NCI-H446 (cell line): ENCODE measurements at regions not wholly inside any gene's neighbourhood (a gene's known extent, or its start where the extent isn't known, plus 50 kb on each side); places are given as distances from the start of the nearest gene placed in this dataset.
A peak's percentile ranks its signal among the peaks of the same experiment; 100 is the strongest.
"Not testable (repeated sequence)": the region's sequence is repeated elsewhere in the genome, so short reads cannot be mapped to it uniquely, and the experiment has no call there.

ENCODE experiments used
- DNase-seq, 2 experiments: peaks; one replicate each; lab custom pipeline; 2025; lab: John Stamatoyannopoulos, UW

DNA sequence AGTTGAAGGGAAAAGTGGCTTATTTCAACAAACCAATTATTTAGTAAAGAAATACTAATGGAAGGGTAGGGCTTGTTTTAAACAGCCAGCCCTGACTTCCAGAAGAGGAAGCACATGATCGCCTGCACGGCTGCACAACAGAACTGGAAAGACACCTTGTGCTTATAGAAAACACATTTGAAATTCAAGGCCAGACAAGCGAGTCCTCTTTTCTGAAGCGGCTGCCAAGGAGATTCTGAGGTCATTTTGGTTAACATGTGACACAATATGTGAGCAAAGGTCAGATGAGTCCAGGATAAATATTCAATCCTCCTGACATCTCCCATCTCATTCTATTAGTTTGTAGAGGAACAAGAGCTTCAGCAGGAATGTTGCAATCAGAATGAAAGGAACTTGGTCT lies 461.4 kb upstream of the ST8SIA4 start:
- no peak for DNase-seq

DNA sequence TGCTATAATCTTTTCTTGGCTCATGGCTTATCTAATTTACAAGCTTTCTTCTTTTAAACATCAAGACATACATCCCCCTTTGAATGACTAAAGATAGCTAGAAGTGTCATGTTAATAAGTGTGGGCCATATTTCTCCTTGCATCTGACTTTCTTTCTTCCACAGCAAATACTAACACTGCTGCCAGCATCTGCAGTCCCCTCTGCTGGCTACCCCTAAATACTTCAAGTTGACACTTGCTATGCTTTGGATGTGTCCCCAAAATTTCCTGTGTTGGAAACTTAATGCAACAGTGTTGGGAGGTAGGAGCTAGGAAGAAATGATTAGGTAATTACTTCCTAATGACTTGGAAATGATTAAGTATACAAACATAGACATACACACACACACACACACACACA lies 459.0 kb upstream of the ST8SIA4 start:
- no peak for DNase-seq

DNA sequence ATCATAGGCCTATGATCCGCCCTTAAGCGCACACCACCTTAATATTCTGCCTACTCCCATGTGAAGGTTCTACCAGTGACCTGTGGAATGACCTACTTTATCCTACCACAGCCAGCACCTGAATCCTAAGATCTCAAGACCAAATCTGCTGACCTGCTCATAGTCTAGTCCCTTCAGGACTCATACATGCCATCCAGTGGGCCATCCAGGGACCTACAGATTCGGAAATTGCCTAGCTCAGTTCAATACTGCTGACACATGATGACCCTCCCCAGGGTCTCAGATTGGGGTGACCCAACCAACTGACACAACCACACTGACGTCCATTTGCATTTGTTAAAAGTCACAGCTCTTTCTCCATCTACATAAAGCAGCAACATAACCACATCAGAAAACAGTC lies 443.8 kb upstream of the ST8SIA4 start:
- no peak for DNase-seq

DNA sequence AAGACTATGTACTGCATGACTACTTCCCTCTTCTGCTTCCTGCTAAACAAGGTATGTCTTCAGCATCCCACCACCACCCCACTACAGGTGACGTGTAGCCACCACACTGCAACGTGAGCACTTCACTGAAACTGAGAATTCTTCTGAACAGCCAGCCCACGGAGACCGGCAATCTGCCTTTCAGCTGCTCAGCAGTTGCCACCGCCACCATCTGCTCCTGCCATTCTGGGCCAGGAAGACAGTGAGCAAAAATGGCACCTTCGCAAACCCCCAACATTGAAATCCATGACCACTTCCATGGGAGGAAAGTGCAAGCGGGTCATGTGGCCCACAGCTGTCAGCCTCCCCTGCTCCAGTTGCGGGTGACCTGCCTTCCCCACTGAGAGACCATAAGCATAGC lies 443.4 kb upstream of the ST8SIA4 start:
- no peak for DNase-seq

DNA sequence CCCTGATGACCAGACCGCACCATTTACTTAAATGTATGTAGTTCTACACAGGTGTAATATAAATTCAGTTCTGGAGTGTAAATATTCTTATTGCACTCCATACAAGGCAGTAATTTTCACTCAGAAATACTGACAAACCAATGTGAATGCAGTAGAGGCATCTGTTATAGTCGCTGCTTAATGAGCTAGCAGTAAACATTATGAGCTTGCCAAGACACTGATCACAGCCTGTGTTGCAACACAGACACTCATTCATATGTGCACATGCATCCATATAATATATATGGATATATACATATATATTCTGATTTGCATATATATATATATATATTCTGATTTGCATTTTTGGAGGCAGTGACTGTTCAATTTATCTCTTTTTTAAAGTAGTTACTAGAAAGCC lies 435.1 kb upstream of the ST8SIA4 start:
- DNase-seq: peak in 1 of 2 experiments; percentile 30

DNA sequence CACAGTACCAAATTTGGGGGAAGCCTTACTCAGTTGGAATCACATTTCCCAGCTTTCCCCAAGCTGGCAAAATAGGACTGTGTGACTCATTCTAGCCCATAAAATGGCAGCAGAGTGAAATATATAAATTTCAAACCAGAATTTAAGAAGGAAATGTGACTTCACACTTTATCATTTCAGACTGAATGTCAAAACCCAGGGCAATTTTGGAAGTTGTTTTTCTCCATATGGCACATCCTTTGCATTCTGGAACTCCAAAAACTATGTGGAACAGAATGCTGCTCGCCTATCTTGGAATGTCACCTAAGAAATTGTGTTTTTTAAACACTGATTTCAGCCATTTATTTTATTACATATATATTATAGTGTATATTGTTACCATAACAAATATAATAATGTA lies 424.7 kb upstream of the ST8SIA4 start:
- DNase-seq: no peak

DNA sequence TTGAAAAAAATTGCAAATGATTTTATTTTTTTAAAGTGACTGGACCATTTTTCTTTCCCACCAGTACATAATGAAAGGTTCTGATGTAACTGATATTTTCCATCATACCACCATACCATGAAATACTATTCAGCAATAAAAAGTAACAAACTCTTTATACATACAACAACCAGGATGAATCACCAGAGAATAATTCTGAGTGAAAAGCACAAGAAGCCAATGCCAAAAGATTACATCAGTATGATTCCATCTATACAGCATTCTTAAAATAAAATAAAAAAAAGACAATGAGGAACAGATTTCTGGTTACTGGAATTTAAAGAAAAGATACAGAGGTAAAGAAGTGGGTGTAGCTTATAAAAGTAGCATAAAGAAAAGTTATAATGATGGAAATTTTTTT lies 423.7 kb upstream of the ST8SIA4 start:
- DNase-seq: no peak

DNA sequence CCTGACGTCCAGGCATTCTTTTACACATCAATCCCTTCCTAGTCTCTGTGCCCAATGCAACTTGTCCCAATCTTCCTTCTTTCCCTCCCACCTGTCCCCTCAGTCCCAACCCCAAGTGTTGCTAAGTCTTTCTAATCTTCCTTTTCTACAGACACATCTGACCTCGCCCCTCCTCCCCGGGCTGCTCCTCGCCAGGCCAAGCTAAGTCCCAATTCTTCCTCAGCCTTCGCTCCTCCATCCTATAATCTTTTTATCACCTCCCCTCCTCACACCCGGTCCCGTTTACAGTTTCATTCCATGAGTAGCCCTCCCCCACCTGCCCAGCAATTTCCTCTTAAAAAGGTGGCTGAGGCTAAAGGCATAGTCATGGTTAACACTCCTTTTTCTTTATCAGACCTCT lies 413.3 kb upstream of the ST8SIA4 start:
- not testable (repeated sequence) for DNase-seq

DNA sequence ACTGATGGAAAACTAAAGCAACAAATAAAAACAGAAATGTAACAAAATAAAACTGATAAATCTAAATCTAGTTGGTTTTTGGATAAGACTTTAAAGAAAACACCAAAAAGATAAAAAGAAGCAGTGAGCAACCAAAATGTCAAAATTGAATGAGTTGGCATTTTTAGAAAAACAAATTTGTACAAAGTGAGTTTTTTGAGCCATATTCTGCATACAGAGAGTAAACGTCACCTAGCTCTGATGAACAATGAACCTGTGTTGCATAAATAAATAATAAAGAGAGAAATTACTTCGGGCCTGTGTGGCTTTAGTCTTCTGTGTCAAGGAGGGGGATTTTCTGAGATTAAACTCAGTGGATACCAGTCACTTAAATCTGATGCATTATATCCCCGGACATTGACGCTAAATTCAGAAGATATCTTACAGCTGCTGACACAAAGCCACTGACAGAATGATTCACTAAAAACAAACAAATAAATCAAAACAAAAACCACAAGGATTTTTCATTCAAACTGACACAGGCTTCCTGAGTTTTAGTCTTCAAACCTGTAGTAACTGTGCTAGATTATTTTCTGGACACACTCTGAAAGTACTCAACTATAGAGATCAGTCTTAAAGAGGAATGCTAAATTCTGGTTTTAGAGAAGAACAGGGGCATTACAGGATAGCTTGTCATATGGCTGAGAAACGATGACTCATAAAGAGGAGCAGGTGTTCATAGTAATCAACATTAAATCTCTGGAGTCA lies 403.5 kb upstream of the ST8SIA4 start:
- peak in 1 of 2 experiments; percentile 19 for DNase-seq

DNA sequence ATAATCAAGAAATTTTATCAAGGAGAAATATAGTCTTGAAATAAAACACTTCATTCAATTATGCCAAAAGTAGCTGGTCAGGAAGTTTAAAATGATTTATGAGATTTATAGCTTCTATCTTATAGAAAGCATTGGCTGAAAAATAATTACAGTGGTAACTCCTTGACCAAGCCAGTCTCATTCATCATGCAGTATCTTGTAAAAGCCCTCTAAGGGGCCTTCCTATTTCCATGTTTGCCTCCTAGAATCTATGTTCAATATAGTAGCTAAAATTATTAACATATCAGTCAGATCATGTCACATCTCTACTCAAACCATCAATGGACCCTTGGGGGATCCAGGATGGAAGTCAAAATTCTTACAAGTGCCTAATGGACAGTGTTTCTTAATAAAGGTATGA lies 393.4 kb upstream of the ST8SIA4 start:
- no peak for DNase-seq

DNA sequence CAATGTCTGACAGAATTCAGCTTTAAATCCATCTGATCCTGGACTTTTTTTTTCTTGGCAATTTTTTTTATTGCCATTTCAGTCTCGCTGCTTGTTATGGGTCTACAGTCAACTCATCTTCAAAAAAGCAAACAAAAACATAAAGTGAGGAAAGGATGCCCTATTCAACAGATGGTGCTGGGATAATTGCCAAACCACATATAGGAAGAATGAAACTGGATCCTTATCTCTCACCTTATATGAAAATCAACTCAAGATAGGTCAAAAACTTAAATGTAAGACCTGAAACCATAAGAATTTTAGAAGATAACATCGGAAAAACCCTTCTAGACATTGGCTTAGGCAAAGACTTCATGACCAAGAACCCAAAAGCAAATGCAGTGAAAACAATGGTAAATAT lies 389.1 kb upstream of the ST8SIA4 start:
- no peak for DNase-seq

DNA sequence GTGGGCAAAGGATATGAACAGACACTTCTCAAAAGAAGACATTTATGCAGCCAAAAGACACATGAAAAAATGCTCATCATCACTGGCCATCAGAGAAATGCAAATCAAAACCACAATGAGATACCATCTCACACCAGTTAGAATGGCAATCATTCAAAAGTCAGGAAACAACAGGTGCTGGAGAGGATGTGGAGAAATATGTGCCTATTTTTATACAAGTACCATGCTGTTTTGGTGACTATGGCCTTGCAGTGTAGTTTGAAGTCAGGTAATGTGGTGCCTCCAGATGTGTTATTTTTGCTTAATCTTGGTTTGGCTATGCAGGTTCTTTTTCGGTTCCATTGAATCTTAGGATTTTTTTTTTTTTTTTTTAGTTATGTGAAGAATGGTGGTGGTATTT lies 387.7 kb upstream of the ST8SIA4 start:
- DNase-seq: not testable (repeated sequence)

DNA sequence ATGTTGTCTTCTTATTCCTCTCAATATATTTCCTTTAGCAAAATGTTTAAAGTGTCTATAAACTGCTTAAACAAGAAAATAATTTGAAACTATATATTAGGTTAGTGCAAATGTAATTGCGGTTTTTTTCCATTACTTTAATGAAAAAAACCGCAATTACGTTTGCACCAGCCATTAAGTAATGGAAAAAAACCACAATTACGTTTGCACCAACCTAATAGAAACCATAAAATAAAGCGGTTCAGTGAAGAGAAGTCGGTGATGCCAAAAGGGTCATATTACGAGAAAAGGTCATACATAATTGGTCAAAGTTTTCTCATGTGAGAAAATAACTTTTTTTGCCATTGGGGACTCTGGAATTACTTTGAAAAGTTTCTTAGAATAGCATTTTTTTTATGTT lies 385.6 kb upstream of the ST8SIA4 start:
- DNase-seq: no peak

DNA sequence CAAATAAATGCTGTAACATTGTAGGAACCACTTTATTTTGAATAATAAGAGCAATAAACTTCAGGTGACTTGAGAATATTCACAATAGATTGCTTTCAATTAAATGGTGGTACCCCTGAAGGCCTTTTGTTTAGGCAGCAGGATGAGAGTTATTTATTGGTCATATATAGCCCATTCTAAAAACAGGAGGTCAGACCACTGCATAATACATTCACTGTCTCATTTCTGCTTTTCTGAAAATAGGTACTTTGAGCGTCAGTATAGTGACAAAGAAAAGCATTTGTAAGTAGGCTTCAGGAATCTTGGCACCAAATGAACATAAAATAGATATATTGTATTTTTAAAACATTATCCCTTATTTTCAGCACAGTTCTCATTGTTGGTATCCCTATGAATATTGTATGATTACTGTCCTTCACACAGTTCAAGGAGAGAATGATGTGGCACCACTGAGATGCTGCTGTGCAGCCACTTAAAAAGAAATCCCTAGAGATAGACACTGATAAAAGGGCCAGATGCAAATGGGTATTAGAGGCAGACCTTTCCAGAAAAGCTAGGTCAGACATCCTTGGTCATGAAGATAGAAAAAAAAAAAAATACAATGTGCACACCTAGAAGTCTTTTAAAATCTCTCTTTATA lies 381.8 kb upstream of the ST8SIA4 start:
- DNase-seq: no peak

DNA sequence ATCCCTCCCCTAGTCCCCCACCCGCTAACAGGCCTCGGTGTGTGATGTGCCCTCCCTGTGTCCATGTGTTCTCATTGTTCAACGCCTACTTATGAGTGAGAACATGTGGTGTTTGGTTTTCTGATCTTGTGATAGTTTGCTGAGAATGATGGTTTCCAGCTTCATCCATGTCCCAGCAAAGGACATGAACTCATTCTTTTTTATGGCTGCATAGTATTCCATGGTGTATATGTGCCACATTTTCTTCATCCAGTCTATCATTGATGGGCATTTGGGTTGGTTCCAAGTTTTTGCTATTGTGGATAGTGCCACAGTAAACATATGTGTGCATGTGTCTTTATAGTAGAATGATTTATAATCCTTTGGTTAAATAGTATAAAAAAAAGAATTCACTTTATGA lies 380.9 kb upstream of the ST8SIA4 start:
- not testable (repeated sequence) for DNase-seq

DNA sequence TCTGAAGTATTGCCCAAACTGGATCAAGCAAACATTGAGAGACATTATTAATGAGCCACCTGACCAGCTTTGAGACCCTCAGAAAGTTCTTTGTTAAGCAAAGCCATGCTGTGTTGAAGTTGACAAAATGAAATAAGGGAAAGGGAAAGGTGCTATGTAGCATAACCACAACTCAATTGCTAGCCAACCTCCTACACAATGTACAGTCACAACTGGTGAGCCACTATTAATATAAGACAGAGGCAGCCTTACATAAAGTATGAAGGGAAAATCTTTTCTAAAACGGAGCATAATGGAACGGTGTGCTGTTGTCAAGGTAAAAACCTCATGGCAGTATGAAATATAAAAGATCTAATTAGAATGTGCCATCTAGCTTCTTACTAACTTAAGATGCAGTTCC lies 375.8 kb upstream of the ST8SIA4 start:
- DNase-seq: no peak

DNA sequence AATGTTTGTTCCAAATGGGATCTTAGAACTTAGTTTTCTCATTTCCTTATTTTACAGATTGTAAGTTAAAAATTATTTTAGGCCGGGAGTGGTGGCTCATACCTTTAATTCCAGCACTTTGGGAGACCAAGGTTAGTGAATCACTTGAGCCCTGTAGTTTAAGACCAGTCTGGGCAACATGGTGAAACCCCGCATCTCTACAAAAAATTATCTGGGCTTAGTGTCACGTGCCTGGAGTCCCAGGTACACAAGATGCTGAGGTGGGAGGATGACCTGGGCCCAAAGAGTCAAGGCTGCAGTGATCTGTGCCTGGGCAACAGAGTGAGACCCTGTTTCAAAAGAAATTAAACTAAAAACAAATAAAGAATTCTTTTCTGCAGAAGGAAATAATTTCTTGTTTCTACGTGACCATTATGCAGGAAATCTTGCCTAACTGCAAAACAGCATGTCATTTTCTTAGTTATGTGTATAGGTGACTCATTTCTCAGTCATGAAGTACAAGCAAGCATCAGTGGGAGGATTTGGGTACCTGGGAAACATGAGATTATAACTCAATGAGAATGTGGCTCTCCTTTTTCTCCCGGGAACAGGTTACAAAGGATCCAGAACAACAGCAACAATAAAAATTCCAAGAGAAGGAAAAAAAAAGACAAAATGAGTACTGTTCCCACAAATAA lies 375.1 kb upstream of the ST8SIA4 start:
- no peak for DNase-seq

DNA sequence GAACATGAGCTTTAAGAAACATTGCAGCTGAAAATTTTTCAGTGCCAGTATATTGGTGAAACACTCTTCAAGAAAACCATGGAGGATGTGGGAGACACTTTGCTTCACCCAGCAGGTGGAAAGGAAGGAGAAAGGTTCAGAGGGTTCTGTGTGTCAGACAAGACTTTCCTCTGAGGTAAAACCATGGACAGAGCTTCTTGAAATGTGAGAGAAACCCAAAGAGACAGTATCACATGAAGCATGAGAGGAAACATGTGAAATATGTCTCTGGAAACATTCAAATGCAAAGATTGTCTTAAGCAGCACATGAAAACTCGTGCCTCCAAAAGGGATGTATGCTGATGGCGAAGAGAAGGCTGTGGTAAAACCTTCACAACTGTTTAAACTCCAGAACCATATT lies 368.9 kb upstream of the ST8SIA4 start:
- DNase-seq: no peak

DNA sequence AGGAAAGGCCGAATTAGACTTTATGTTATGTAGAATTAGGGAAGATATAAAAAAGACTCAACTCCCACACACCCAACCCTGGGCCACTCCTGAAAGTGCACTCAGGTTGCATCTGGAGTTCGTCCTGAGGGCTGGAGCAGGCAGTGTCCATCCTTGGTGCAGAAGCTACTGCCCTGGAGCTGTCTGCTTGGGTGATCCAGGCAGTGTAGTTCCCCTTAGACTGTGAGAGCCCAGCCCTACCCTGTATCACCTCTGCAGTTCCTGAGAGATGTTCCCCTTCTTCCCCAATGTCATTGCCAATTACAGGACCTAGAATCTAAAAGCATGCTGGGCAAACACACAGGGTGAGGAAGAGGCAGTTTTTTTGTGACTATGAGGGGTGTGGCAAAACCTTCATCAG lies 368.3 kb upstream of the ST8SIA4 start:
- no peak for DNase-seq

DNA sequence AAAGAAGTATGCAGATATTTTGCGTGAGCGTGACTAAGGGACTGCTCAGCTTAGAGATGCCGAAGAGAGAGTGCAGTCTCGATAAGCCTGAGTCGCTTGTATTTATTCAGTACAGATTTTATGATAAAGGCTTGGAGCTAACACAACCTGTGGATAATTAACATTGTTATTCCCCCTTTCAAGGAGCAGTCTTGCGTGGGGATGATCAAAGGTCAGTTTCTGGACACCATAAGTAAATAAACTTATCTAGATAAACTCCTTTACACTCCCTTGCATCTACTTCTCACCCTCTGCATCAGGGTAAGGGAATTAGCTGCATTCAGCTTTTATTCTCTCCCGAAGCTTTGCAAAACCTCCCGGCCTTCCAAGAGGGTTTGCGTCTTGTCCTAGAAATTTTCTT lies 357.8 kb upstream of the ST8SIA4 start:
- DNase-seq: no peak

DNA sequence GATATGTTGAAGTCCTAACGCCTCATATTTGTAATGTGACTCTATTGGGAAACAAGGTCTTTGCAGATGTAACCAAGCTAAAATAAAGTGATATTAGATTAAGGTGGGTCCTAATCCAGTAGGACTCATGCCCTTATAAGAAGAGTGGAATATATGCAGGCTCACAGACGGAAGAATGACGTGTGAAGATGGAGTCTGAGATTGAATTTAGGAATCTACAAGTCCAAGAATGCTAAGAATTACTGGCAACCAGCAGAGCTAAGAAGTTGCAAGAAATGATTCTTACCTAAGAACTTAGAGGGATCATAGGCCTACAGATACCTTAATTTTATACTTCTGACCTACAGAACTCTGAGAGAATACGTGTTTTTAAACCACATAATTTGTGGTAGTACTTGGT lies 350.0 kb upstream of the ST8SIA4 start:
- no peak for DNase-seq

DNA sequence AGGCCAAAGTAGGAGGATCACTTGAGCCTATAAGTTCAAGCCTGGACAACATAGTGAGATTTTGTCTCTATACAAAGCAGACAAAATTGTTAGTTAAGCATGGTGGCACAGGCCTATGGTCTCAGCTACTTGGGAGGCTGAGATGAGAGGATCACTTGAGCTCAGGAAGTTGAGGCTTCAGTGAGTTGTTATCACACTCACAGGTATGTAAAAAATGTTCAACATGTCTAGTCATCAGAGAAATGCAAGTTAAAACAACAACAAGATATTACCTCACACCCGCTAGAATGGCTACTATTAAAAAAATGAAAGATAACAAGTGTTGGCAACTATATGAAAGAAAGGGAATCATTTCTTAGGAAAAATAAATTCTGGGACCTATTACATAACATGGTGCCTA lies 341.5 kb upstream of the ST8SIA4 start:
- no peak for DNase-seq

DNA sequence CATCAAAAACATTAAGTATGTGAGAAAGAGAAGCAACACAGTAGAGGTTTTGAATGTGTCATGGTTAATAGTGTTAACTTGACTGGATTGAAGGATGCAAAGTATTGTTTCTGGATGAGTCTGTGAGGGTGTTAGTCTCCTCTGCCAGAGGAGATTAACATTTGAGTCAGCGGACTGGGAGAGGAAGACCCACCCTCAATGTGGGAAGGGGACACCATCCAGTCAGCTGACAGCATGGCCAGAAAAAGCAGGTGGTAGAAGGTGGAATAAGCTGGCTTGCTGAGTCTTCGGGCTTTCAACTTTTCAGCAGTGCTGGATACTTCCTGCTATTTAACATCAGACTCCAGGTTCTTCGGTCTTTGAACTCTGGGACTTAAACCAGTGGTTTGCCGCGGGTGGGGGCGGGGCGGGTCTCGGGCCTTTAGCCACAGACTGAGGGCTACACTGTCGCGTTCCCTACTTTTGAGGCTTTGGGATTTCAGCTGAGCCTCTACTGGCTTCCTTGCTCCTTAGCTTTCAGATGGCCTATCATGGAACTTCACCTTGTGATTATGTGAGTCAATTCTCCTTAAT lies 309.9 kb upstream of the ST8SIA4 start:
- no peak for DNase-seq
